NOMO-1 treated with DMSO at 0.1 percent for 48 hours (cell line): ENCODE measurements at regions not wholly inside any gene's neighbourhood (a gene's known extent, or its start where the extent isn't known, plus 50 kb on each side); places are given as distances from the start of the nearest gene placed in this dataset.

Experiments used
- DNase-seq: peaks from one replicate; lab custom pipeline; 2025; ENCODE audit not compliant: unreplicated experiment; lab: John Stamatoyannopoulos, UW

- no peak for DNase-seq
These were observed 572.3 kb upstream of the PKN2 start for GRCh38 chr1:88111816-88112215.

GRCh38 chr1:88117597-88117996 lies 566.5 kb upstream of the PKN2 start:
- no peak for DNase-seq

- no peak for DNase-seq
These were observed 565.8 kb upstream of the PKN2 start for GRCh38 chr1:88118176-88118845.

- DNase-seq = no peak
These were observed 559.5 kb upstream of the PKN2 start for GRCh38 chr1:88124614-88125013.

- DNase-seq = no peak
These were observed 557.6 kb upstream of the PKN2 start for GRCh38 chr1:88126467-88126866.

GRCh38 chr1:88133991-88134390 lies 550.1 kb upstream of the PKN2 start:
- DNase-seq = no peak

GRCh38 chr1:88134983-88135921 lies 548.8 kb upstream of the PKN2 start:
- DNase-seq = no peak

GRCh38 chr1:88139633-88140032 lies 544.4 kb upstream of the PKN2 start:
- DNase-seq = no peak

- no peak for DNase-seq
These were observed 543.7 kb upstream of the PKN2 start for GRCh38 chr1:88140325-88140724.

GRCh38 chr1:88141499-88142074 lies 542.5 kb upstream of the PKN2 start:
- peak; percentile 19 for DNase-seq

GRCh38 chr1:88145752-88146151 lies 538.3 kb upstream of the PKN2 start:
- DNase-seq = no peak

- DNase-seq = no peak
These were observed 534.4 kb upstream of the PKN2 start for GRCh38 chr1:88149686-88150085.

GRCh38 chr1:88150330-88150729 lies 533.7 kb upstream of the PKN2 start:
- no peak for DNase-seq

- DNase-seq = no peak
These were observed 520.9 kb upstream of the PKN2 start for GRCh38 chr1:88163187-88163586.

- no peak for DNase-seq
These were observed 515.9 kb upstream of the PKN2 start for GRCh38 chr1:88168126-88168525.

GRCh38 chr1:88169139-88169538 lies 514.9 kb upstream of the PKN2 start:
- no peak for DNase-seq

- no peak for DNase-seq
These were observed 514.1 kb upstream of the PKN2 start for GRCh38 chr1:88169939-88170338.

- DNase-seq = peak; percentile 10
These were observed 508.9 kb upstream of the PKN2 start for GRCh38 chr1:88175120-88175630.

- DNase-seq = no peak
These were observed 508.3 kb upstream of the PKN2 start for GRCh38 chr1:88175631-88176226.

GRCh38 chr1:88179943-88180342 lies 504.1 kb upstream of the PKN2 start:
- no peak for DNase-seq

- DNase-seq = peak; percentile 71
These were observed 503.5 kb upstream of the PKN2 start for GRCh38 chr1:88180449-88181108.
